Stimulated activated CD8-positive, alpha-beta memory T cell treated with anti-CD3 and anti-CD28 coated beads, Interleukin-12 subunit alpha, Interleukin-12 subunit beta, amount 100 ng/mL, for 1 hour (primary cell): ENCODE measurements at regions not wholly inside any gene's neighbourhood (a gene's known extent, or its start where the extent isn't known, plus 50 kb on each side); places are given as distances from the start of the nearest gene placed in this dataset.
A peak's percentile ranks its signal among the peaks of the same experiment; 100 is the strongest.
"Not testable (repeated sequence)": the region's sequence is repeated elsewhere in the genome, so short reads cannot be mapped to it uniquely, and the experiment has no call there.

Experiments
- DNase-seq: peaks from one replicate; pipeline ENCODE4 v3.0.0-alpha.2; 2020; ENCODE audit warnings: low read depth

GRCh38 chr9:78122631-78123030 is 91.0 kb upstream of the GNAQ start:
- no peak for DNase-seq

- peak; percentile 27 for DNase-seq
Observed at GRCh38 chr9:78121488-78121887, 89.9 kb upstream of the GNAQ start.

GRCh38 chr9:78118742-78119473 is 87.3 kb upstream of the GNAQ start:
- no peak for DNase-seq

GRCh38 chr9:78115073-78115472 is 83.5 kb upstream of the GNAQ start:
- no peak for DNase-seq

- no peak for DNase-seq
Observed at GRCh38 chr9:78114581-78114980, 83.0 kb upstream of the GNAQ start.

GRCh38 chr9:78112406-78112805 is 80.8 kb upstream of the GNAQ start:
- DNase-seq: no peak

- no peak for DNase-seq
Observed at GRCh38 chr9:78112004-78112403, 80.4 kb upstream of the GNAQ start.

- no peak for DNase-seq
Observed at GRCh38 chr9:78109075-78109474, 77.5 kb upstream of the GNAQ start.

- not testable (repeated sequence) for DNase-seq
Observed at GRCh38 chr9:78106586-78106985, 75.0 kb upstream of the GNAQ start.

- DNase-seq: peak; percentile 24
Observed at GRCh38 chr9:78103971-78104433, 72.4 kb upstream of the GNAQ start.

GRCh38 chr9:78101247-78101646 is 69.6 kb upstream of the GNAQ start:
- DNase-seq: no peak

- DNase-seq: no peak
Observed at GRCh38 chr9:78097541-78097940, 65.9 kb upstream of the GNAQ start.

- DNase-seq: no peak
Observed at GRCh38 chr9:78091731-78092130, 60.1 kb upstream of the GNAQ start.

- no peak for DNase-seq
Observed at GRCh38 chr9:78089111-78089510, 57.5 kb upstream of the GNAQ start.

GRCh38 chr9:78088190-78088589 is 56.6 kb upstream of the GNAQ start:
- not testable (repeated sequence) for DNase-seq
